ENCODE measurements at regions not wholly inside any gene's neighbourhood (a gene's known extent, or its start where the extent isn't known, plus 50 kb on each side); places are given as distances from the start of the nearest gene placed in this dataset.

- Histone ChIP-seq H3K4me2 (ENCODE audit: low read length) (no peak overlapping the region), H3F3A (ENCODE audit: control insufficient read depth, insufficient read depth) (no peaks in the 10 kb centered on the region), H4K20me1 (ENCODE audit: control insufficient read depth, insufficient read depth, low read depth, low read length) (no peaks in the 10 kb centered on the region), H3K36me3 (ENCODE audit: control insufficient read depth, low read length) (no peaks in the 10 kb centered on the region), H3K4me1 (ENCODE audit: control insufficient read depth, low read length) (peaks cover 37% of the 10 kb centered on the region), H3K9me3 (ENCODE audit: control insufficient read depth, insufficient read depth, low read length) (no peaks in the 10 kb centered on the region), H3K4me3 (ENCODE audit: low read length) (no peak overlapping the region), H3K79me2 (ENCODE audit: control insufficient read depth, low read length) (no peaks in the 10 kb centered on the region), H3K9me2 (replicated peaks; ENCODE audit: control insufficient read depth, low read length) (no peaks in the 10 kb centered on the region), H3K27ac (ENCODE audit: low read depth, low read length) (no peak overlapping the region), H3K27me3 (ENCODE audit: control insufficient read depth, low read length) (no peaks in the 10 kb centered on the region)
- TF ChIP-seq EZH2phosphoT487 (IDR thresholded peaks at IDR 0.05; ENCODE audit: borderline replicate concordance, low read length): no peak
- TF ChIP-seq CTCF (IDR thresholded peaks at IDR 0.05; ENCODE audit: low read depth, low read length, poor library complexity, severe bottlenecking): no peak
Observed at GRCh38 chr18:10261344-10262276, 192.8 kb upstream of the APCDD1 start.

GRCh38 chr18:10262566-10262965, 191.9 kb upstream of the APCDD1 start:
- Histone ChIP-seq H3F3A (ENCODE audit: control insufficient read depth, insufficient read depth) (no peaks in the 10 kb centered on the region), H3K79me2 (ENCODE audit: control insufficient read depth, low read length) (no peaks in the 10 kb centered on the region), H3K4me3 (ENCODE audit: low read length) (no peak overlapping the region), H4K20me1 (ENCODE audit: control insufficient read depth, insufficient read depth, low read depth, low read length) (no peaks in the 10 kb centered on the region), H3K4me2 (ENCODE audit: low read length) (no peak overlapping the region), H3K9me2 (replicated peaks; ENCODE audit: control insufficient read depth, low read length) (no peaks in the 10 kb centered on the region), H3K27me3 (ENCODE audit: control insufficient read depth, low read length) (no peaks in the 10 kb centered on the region), H3K4me1 (ENCODE audit: control insufficient read depth, low read length) (peaks cover 37% of the 10 kb centered on the region), H3K9me3 (ENCODE audit: control insufficient read depth, insufficient read depth, low read length) (no peaks in the 10 kb centered on the region), H3K27ac (ENCODE audit: low read depth, low read length) (no peak overlapping the region), H3K36me3 (ENCODE audit: control insufficient read depth, low read length) (no peaks in the 10 kb centered on the region)
- TF ChIP-seq CTCF (IDR thresholded peaks at IDR 0.05; ENCODE audit: low read depth, low read length, poor library complexity, severe bottlenecking) (no peak), EZH2phosphoT487 (IDR thresholded peaks at IDR 0.05; ENCODE audit: borderline replicate concordance, low read length) (no peak)

DNA sequence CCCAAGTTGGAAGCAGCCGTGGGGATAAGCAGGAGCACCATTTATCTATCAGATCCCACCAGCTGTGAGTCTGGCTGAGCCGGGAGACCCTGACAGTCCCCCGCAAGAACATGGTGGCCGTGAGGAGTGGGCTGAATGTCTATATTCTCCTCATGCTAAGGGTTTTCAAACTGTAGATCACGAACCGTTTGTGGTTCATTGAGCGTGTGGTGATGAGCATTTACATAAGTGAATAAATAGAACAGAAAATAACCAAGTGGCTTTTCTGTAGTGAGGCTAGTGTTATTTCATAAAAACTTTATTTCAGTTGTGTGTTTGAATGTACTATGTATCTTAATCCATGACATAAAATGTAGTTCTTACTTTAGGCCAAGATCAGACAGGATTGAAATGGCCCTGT, 190.2 kb upstream of the APCDD1 start:
- Histone ChIP-seq H4K20me1 (ENCODE audit: control insufficient read depth, insufficient read depth, low read depth, low read length) (no peaks in the 10 kb centered on the region), H3K79me2 (ENCODE audit: control insufficient read depth, low read length) (no peaks in the 10 kb centered on the region), H3K4me3 (ENCODE audit: low read length) (no peak overlapping the region), H3K9me3 (ENCODE audit: control insufficient read depth, insufficient read depth, low read length) (no peaks in the 10 kb centered on the region), H3K4me2 (ENCODE audit: low read length) (peak overlapping the region; percentile 40), H3K27ac (ENCODE audit: low read depth, low read length) (peak overlapping the region; percentile 19; the same call in 1 of the 2 replicates), H3F3A (ENCODE audit: control insufficient read depth, insufficient read depth) (no peaks in the 10 kb centered on the region), H3K27me3 (ENCODE audit: control insufficient read depth, low read length) (no peaks in the 10 kb centered on the region), H3K4me1 (ENCODE audit: control insufficient read depth, low read length) (peaks cover 37% of the 10 kb centered on the region), H3K36me3 (ENCODE audit: control insufficient read depth, low read length) (no peaks in the 10 kb centered on the region), H3K9me2 (replicated peaks; ENCODE audit: control insufficient read depth, low read length) (no peaks in the 10 kb centered on the region)
- TF ChIP-seq EZH2phosphoT487 (IDR thresholded peaks at IDR 0.05; ENCODE audit: borderline replicate concordance, low read length) (no peak), CTCF (IDR thresholded peaks at IDR 0.05; ENCODE audit: low read depth, low read length, poor library complexity, severe bottlenecking) (no peak)
